B cell (primary cell): ENCODE measurements at regions not wholly inside any gene's neighbourhood (a gene's known extent, or its start where the extent isn't known, plus 50 kb on each side); places are given as distances from the start of the nearest gene placed in this dataset.
"Not testable (repeated sequence)": the region's sequence is repeated elsewhere in the genome, so short reads cannot be mapped to it uniquely, and the experiment has no call there.

Experiments
- ATAC-seq: fragments of 200-7000 bp; cut with Tn5 transposase; one replicate; pipeline ENCODE4 v1.10.0; 2021; ENCODE audit warnings: low read depth, mild to moderate bottlenecking, moderate number of reproducible peaks, moderate library complexity
- CTCF ChIA-PET: fragments of 350-600 bp; sonication (Branson Sonifier 250); formaldehyde crosslinking; loops from one replicate; lab custom pipeline; 2021; ENCODE audit warnings: antibody characterized with exemption, inconsistent platforms; lab: Charles Lee
- POLR2A ChIA-PET: fragments of 350-600 bp; sonication (Branson Sonifier 250); formaldehyde crosslinking; loops from one replicate; lab custom pipeline; 2021; ENCODE audit warnings: antibody characterized with exemption; lab: Charles Lee
- DNase-seq: peaks from one replicate; pipeline ENCODE4 v3.0.0; 2013
- H2AFZ ChIP-seq: 2 replicates; pipeline ENCODE4 v1.6.1; 2012; ENCODE audit warnings: mild to moderate bottlenecking, low read depth, low read length; ENCODE audit not compliant: insufficient read depth, poor library complexity, severe bottlenecking
- H3K27ac ChIP-seq, 2 donors: 1 replicate in 1 of 2; 2 replicates in 1 of 2; pipeline ENCODE4 v1.5.1; 2012 to 2013; ENCODE audit warnings: low read length in 2 of 2, mild to moderate bottlenecking in 2 of 2, moderate library complexity in 1 of 2
- H3K27me3 ChIP-seq, 4 experiments: fragments of 200-600 bp in 1 of 4; sonication (generic) in 1 of 4; replicated peaks in 1 of 4; 1 replicate in 2 of 4; 2 replicates in 2 of 4; pipeline versions ENCODE4 v1.6.1 to v1.7.0; 2013 to 2016; ENCODE audit warnings: low read length in 3 of 4, mild to moderate bottlenecking in 2 of 4, mixed read lengths in 1 of 4, moderate library complexity in 1 of 4; ENCODE audit not compliant: insufficient read depth in 4 of 4, control insufficient read depth in 3 of 4; ENCODE audit errors: control extremely low read depth in 1 of 4
- H3K36me3 ChIP-seq, 2 experiments: replicated peaks in 1 of 2; 1 replicate in 1 of 2; 2 replicates in 1 of 2; pipeline versions ENCODE4 v1.6.1 to v1.7.1; 2013; ENCODE audit warnings: low read length in 1 of 2; ENCODE audit not compliant: insufficient read depth in 2 of 2, control insufficient read depth in 1 of 2; ENCODE audit errors: control extremely low read depth in 1 of 2, extremely low read depth in 1 of 2
- H3K4me1 ChIP-seq, 2 donors: fragments of 200-600 bp in 1 of 2; sonication (generic) in 1 of 2; 1 replicate in 1 of 2; 2 replicates in 1 of 2; pipeline versions ENCODE4 v1.5.1 to v1.6.1; 2013 to 2017; ENCODE audit warnings: low read length in 2 of 2; ENCODE audit not compliant: control insufficient read depth in 2 of 2, insufficient read depth in 2 of 2
- H3K4me2 ChIP-seq: replicated peaks from 2 replicates; pipeline ENCODE3; 2012; ENCODE audit warnings: mild to moderate bottlenecking, low read depth, low read length; ENCODE audit not compliant: poor library complexity, severe bottlenecking
- H3K4me3 ChIP-seq, 5 experiments: fragments of 200-600 bp in 1 of 5; sonication (generic) in 1 of 5; 1 replicate in 3 of 5; 2 replicates in 2 of 5; pipeline versions ENCODE4 v1.5.1 to v1.7.0; 2011 to 2016; ENCODE audit warnings: low read length in 4 of 5, mild to moderate bottlenecking in 4 of 5, low read depth in 2 of 5, control low read depth in 1 of 5, moderate library complexity in 1 of 5; ENCODE audit not compliant: insufficient read depth in 1 of 5; ENCODE audit errors: control extremely low read depth in 1 of 5, extremely low read depth in 1 of 5
- H3K79me2 ChIP-seq: fragments of 200-600 bp; sonication (generic); one replicate; pipeline ENCODE4 v1.6.0; 2016; ENCODE audit warnings: low read length; ENCODE audit not compliant: control insufficient read depth, insufficient read depth
- H3K9ac ChIP-seq: fragments of 200-600 bp; sonication (generic); 2 replicates; pipeline ENCODE4 v1.6.1; 2017; ENCODE audit warnings: mild to moderate bottlenecking, low read length, moderate library complexity
- H3K9me3 ChIP-seq, 3 donors: one replicate each; pipeline versions ENCODE4 v1.6.1 to v1.7.1; 2013; ENCODE audit warnings: low read length in 2 of 3; ENCODE audit not compliant: control insufficient read depth in 2 of 3, insufficient read depth in 1 of 3; ENCODE audit errors: control extremely low read depth in 1 of 3
- H4K20me1 ChIP-seq: 2 replicates; pipeline ENCODE4 v1.6.0; 2012; ENCODE audit warnings: mild to moderate bottlenecking, low read length; ENCODE audit not compliant: insufficient read depth, control insufficient read depth, poor library complexity, severe bottlenecking
- H3K27ac Mint-ChIP-seq: one replicate; pipeline ENCODE4 v1.8.0; 2021; ENCODE audit warnings: mixed read lengths
- H3K27me3 Mint-ChIP-seq: one replicate; pipeline ENCODE4 v1.8.0; 2021; ENCODE audit warnings: mixed read lengths
- H3K4me1 Mint-ChIP-seq: one replicate; pipeline ENCODE4 v1.8.0; 2021; ENCODE audit warnings: mixed read lengths
- H3K4me3 Mint-ChIP-seq: one replicate; pipeline ENCODE4 v1.8.0; 2021; ENCODE audit warnings: mixed read lengths
- H3K9me3 Mint-ChIP-seq: one replicate; pipeline ENCODE4 v1.8.0; 2022; ENCODE audit warnings: mixed read lengths; ENCODE audit not compliant: insufficient read depth
- CTCF ChIP-seq: fragments of 200-600 bp; IDR thresholded peaks from one replicate; pipeline ENCODE4 v1.8.0; 2022; ENCODE audit warnings: antibody characterized with exemption, mild to moderate bottlenecking
- EZH2 ChIP-seq: IDR thresholded peaks from 2 replicates; pipeline ENCODE4 v1.6.1; 2012; ENCODE audit warnings: borderline replicate concordance, low read depth, mild to moderate bottlenecking, moderate library complexity, low read length; ENCODE audit not compliant: insufficient read depth, poor library complexity, severe bottlenecking
- WGBS: methylation state at CpG from one replicate; pipeline ENCODE4 v1.1.5; 2013; ENCODE audit warnings: missing lambda C conversion rate; ENCODE audit not compliant: insufficient coverage; 5-methylcytosine and 5-hydroxymethylcytosine counted together
- intact Hi-C: fragments of 100-400 bp; cut with micrococcal nuclease; formaldehyde crosslinking; loops from one replicate; pipeline ENCODE4 v1.10.0; 2022

- no peak for TF ChIP-seq CTCF
- TF ChIP-seq EZH2, result no peak
- Mint-ChIP-seq H3K27ac (no peak overlapping the region), H3K4me1 (no peaks in the 10 kb centered on the region), H3K9me3 (peaks cover 5% of the 10 kb centered on the region), H3K27me3 (peaks cover 7% of the 10 kb centered on the region), H3K4me3 (no peak overlapping the region)
- Histone ChIP-seq H2AFZ (no peak overlapping the region), H3K27me3 (no peaks in the 10 kb centered on the region), H4K20me1 (no peaks in the 10 kb centered on the region), H3K27ac (no peak overlapping the region), H3K4me1 (no peaks in the 10 kb centered on the region), H3K36me3 (no peaks in the 10 kb centered on the region), H3K4me3 (no peak overlapping the region), H3K9ac (no peak overlapping the region), H3K4me2 (no peak overlapping the region), H3K79me2 (no peaks in the 10 kb centered on the region), H3K9me3 (peaks cover 0 to 13% (median 11%) of the 10 kb centered on the region in 3 donors)
- CTCF ChIA-PET, result no interaction called here
- POLR2A ChIA-PET, result no interaction called here
- DNase-seq (no peak), ATAC-seq (no peak)
- no CpG with 5 or more reads among the region's 1 CpG for WGBS
- intact Hi-C loops, result no loop called here
Measured at GRCh38 chr14:101294136-101294535, 267.2 kb upstream of the DIO3 start.

- H3K79me2 ChIP-seq, H3K4me1 Mint-ChIP-seq, H3K4me3 Mint-ChIP-seq, H4K20me1 ChIP-seq, H3K36me3 ChIP-seq, H3K9me3 Mint-ChIP-seq, ATAC-seq, H3K9ac ChIP-seq, intact Hi-C loops, H2AFZ ChIP-seq, H3K27me3 ChIP-seq, H3K4me2 ChIP-seq, H3K4me1 ChIP-seq, H3K4me3 ChIP-seq, POLR2A ChIA-PET, H3K27ac Mint-ChIP-seq, DNase-seq, CTCF ChIA-PET, H3K27ac ChIP-seq: not testable (repeated sequence)
- peaks cover 11% of the 10 kb centered on the region for H3K27me3 Mint-ChIP-seq
- WGBS, result 97% methylated on average over 4 of the region's 4 CpGs
- peaks cover 0 to 13% (median 11%) of the 10 kb centered on the region in 3 donors for H3K9me3 ChIP-seq
Measured at GRCh38 chr14:101299781-101300180, 261.5 kb upstream of the DIO3 start.
